Colonic mucosa (tissue), 4 donors: ENCODE measurements at regions not wholly inside any gene's neighbourhood (a gene's known extent, or its start where the extent isn't known, plus 50 kb on each side); places are given as distances from the start of the nearest gene placed in this dataset.

Source experiments
- DNase-seq: peaks from one replicate; pipeline ENCODE4 v3.0.0-alpha.2; 2020
- H3K27ac ChIP-seq: fragments of 200-600 bp; one replicate; pipeline ENCODE4 v1.8.0; 2021
- H3K27me3 ChIP-seq: fragments of 200-600 bp; one replicate; pipeline ENCODE4 v1.8.0; 2021
- H3K36me3 ChIP-seq: fragments of 200-600 bp; one replicate; pipeline ENCODE4 v1.8.0; 2021
- H3K4me1 ChIP-seq: fragments of 200-600 bp; one replicate; pipeline ENCODE4 v1.8.0; 2021; ENCODE audit warnings: mild to moderate bottlenecking
- H3K4me3 ChIP-seq: fragments of 200-600 bp; one replicate; pipeline ENCODE4 v1.8.0; 2021
- H3K9ac ChIP-seq, 2 donors: one replicate each; pipeline ENCODE4 v1.7.0; 2013; ENCODE audit warnings: control low read depth in 2 of 2, low read depth in 2 of 2, low read length in 2 of 2
- H3K9me3 ChIP-seq: fragments of 200-600 bp; one replicate; pipeline ENCODE4 v1.8.0; 2021
- intact Hi-C: fragments of 100-400 bp; cut with DNase I; formaldehyde crosslinking; loops from one replicate; pipeline ENCODE4 v1.14.1; 2022
- TF ChIP-seq, protein P1 (sequence below): fragments of 200-600 bp; IDR thresholded peaks from one replicate; pipeline ENCODE4 v1.8.0; 2022; ENCODE audit warnings: antibody characterized with exemption, mild to moderate bottlenecking
- donor health status: healthy.
- donor health status: DM: no; HTN: no; CAD: no.
- donor health status: DM: no; HTN: no; CAD: no.

- H3K9ac ChIP-seq = no peak overlapping the region
- no peaks in the 10 kb centered on the region for H3K36me3 ChIP-seq
- H3K27me3 ChIP-seq = no peaks in the 10 kb centered on the region
- no peaks in the 10 kb centered on the region for H3K4me1 ChIP-seq
- no peak overlapping the region for H3K4me3 ChIP-seq
- intact Hi-C loops = no loop called here
- TF ChIP-seq, protein P1, sequence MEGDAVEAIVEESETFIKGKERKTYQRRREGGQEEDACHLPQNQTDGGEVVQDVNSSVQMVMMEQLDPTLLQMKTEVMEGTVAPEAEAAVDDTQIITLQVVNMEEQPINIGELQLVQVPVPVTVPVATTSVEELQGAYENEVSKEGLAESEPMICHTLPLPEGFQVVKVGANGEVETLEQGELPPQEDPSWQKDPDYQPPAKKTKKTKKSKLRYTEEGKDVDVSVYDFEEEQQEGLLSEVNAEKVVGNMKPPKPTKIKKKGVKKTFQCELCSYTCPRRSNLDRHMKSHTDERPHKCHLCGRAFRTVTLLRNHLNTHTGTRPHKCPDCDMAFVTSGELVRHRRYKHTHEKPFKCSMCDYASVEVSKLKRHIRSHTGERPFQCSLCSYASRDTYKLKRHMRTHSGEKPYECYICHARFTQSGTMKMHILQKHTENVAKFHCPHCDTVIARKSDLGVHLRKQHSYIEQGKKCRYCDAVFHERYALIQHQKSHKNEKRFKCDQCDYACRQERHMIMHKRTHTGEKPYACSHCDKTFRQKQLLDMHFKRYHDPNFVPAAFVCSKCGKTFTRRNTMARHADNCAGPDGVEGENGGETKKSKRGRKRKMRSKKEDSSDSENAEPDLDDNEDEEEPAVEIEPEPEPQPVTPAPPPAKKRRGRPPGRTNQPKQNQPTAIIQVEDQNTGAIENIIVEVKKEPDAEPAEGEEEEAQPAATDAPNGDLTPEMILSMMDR = no peak
- H3K9me3 ChIP-seq = no peaks in the 10 kb centered on the region
- DNase-seq = no peak
- no peak overlapping the region for H3K27ac ChIP-seq
Observed at GRCh38 chr2:121855510-121855909, 100.1 kb downstream of the TSN start.

DNA sequence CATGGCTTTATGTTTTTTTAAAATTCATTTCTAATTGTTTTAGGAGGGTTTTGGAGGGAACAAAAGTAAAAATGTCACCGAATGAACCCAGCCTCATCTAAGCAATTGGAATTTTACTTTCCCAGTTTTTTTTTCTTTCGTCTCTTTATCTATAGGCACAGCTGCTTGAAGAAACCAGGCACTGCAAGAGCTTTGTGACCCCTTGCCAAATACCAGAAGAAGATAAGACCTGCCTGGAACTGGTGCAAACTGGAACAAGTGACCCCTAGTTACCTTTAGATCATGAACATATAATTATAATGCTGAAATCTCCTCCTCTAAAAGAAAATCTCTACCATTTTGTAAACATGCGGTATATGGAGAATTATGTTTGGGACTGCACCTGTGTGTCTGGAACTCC is 100.9 kb downstream of the TSN start:
- H3K9me3 ChIP-seq = no peaks in the 10 kb centered on the region
- intact Hi-C loops = no loop called here
- H3K27ac ChIP-seq = no peak overlapping the region
- H3K4me3 ChIP-seq = no peak overlapping the region
- TF ChIP-seq, protein P1 = no peak
- DNase-seq = no peak
- H3K4me1 ChIP-seq = no peaks in the 10 kb centered on the region
- H3K36me3 ChIP-seq = no peaks in the 10 kb centered on the region
- H3K27me3 ChIP-seq = no peaks in the 10 kb centered on the region
- no peak overlapping the region for H3K9ac ChIP-seq

- no peaks in the 10 kb centered on the region for H3K9me3 ChIP-seq
- H3K27ac ChIP-seq = no peak overlapping the region
- no peak overlapping the region for H3K4me3 ChIP-seq
- DNase-seq = no peak
- TF ChIP-seq, protein P1 = no peak
- no peak overlapping the region for H3K9ac ChIP-seq
- no peaks in the 10 kb centered on the region for H3K36me3 ChIP-seq
- no peaks in the 10 kb centered on the region for H3K4me1 ChIP-seq
- intact Hi-C loops = no loop called here
- no peaks in the 10 kb centered on the region for H3K27me3 ChIP-seq
Observed at GRCh38 chr2:121858369-121858768, 102.9 kb downstream of the TSN start.

- no peaks in the 10 kb centered on the region for H3K36me3 ChIP-seq
- no peak overlapping the region for H3K9ac ChIP-seq
- H3K4me1 ChIP-seq = no peaks in the 10 kb centered on the region
- DNase-seq = no peak
- no peaks in the 10 kb centered on the region for H3K9me3 ChIP-seq
- TF ChIP-seq, protein P1 = no peak
- H3K4me3 ChIP-seq = no peak overlapping the region
- H3K27ac ChIP-seq = no peak overlapping the region
- H3K27me3 ChIP-seq = no peaks in the 10 kb centered on the region
- intact Hi-C loops = no loop called here
Observed at GRCh38 chr2:121858847-121859246, 103.4 kb downstream of the TSN start.

DNA sequence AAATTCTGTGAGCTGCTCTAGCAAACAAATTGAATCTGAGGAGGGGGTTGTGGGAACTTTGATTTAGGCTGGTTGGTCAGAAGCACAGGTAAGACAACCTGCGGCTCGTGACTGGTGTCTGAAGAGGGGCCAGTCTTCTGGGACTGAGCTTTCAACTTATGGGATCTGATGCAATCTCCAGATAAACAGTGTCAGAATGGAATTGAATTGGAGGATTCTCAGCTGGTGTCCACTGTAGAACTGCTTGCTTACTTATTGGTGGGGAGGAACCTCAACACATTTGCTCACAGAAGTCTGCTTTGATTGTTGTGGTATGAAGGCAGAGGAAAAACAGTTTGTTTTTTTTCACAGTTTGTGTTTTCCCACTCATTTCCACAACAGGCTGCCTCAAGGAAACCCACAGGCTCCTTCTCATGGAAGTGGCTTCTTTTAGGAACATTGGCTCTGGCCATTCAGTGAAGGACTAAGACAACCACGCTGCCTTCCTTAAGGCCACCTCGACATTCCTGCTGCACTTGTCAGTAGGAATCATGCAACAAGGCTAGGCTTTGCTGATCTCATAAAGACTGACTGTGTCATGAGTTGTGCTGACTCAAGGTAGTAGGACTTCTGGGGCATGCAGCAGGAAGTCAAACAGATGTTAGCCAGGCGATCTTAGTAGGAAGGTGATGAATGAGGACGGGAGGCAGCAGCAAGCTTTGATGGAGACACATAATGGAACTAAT is 104.7 kb downstream of the TSN start:
- no peak overlapping the region for H3K9ac ChIP-seq
- H3K27ac ChIP-seq = no peak overlapping the region
- H3K4me1 ChIP-seq = no peaks in the 10 kb centered on the region
- no peaks in the 10 kb centered on the region for H3K27me3 ChIP-seq
- no peak overlapping the region for H3K4me3 ChIP-seq
- no peaks in the 10 kb centered on the region for H3K9me3 ChIP-seq
- H3K36me3 ChIP-seq = no peaks in the 10 kb centered on the region
- TF ChIP-seq, protein P1 = no peak
- intact Hi-C loops = no loop called here
- DNase-seq = no peak
